NT2/D1 (cell line): ENCODE measurements at regions not wholly inside any gene's neighbourhood (a gene's known extent, or its start where the extent isn't known, plus 50 kb on each side); places are given as distances from the start of the nearest gene placed in this dataset.

Source experiments
- DNase-seq: peaks from one replicate; pipeline ENCODE4 v3.0.0-alpha.2; 2011; ENCODE audit warnings: low read depth, low spot score
- H3K27me3 ChIP-seq: 2 replicates; pipeline ENCODE4 v1.6.0; 2011; ENCODE audit warnings: mild to moderate bottlenecking; ENCODE audit not compliant: insufficient read length, insufficient read depth
- H3K36me3 ChIP-seq: 2 replicates; pipeline ENCODE4 v1.6.1; 2011; ENCODE audit warnings: mild to moderate bottlenecking, low read length, mixed read lengths; ENCODE audit not compliant: insufficient read depth, insufficient read length
- H3K4me1 ChIP-seq: 2 replicates; pipeline ENCODE4 v1.5.1; 2011; ENCODE audit not compliant: insufficient read depth, insufficient read length
- H3K4me3 ChIP-seq: 2 replicates; pipeline ENCODE4 v1.5.1; 2011; ENCODE audit warnings: low read depth; ENCODE audit not compliant: insufficient read length
- H3K9ac ChIP-seq: 2 replicates; pipeline ENCODE4 v1.6.0; 2011; ENCODE audit warnings: low read depth; ENCODE audit not compliant: insufficient read length
- H3K9me3 ChIP-seq: 2 replicates; pipeline ENCODE4 v1.5.1; 2011; ENCODE audit warnings: mild to moderate bottlenecking, low read length; ENCODE audit not compliant: insufficient read depth
- SUZ12 ChIP-seq: IDR thresholded peaks from 2 replicates; pipeline ENCODE4 v1.6.1; 2011; ENCODE audit not compliant: insufficient read length, insufficient read depth; ENCODE audit errors: extremely low read depth
- YY1 ChIP-seq: IDR thresholded peaks from 2 replicates; pipeline ENCODE4 v1.6.1; 2011; ENCODE audit not compliant: insufficient read length, insufficient read depth
- ZNF274 ChIP-seq: IDR thresholded peaks from 2 replicates; pipeline ENCODE4 v1.6.1; 2011; ENCODE audit warnings: mild to moderate bottlenecking, low read depth, low read length

DNA sequence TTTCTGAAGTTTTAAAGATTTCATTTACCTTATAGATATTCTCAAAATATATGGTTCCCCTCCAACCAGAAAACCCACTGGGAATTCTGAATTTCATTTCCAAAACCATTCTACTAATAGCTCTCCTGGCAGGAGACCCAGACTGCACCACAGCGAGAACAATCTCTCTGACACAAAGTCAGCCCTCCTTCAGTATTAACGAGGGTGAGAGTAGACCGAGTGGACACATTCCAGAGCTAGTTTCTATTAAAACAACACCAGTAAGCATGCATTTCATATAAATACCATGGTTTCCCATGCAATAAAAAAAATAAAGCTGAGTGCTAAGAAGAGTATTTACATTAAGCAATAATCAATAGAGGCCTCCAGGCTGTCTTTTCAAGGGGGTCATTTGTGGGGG, 899.6 kb upstream of the SLC35B3 start:
- Histone ChIP-seq H3K4me3 (no peak overlapping the region), H3K9ac (no peak overlapping the region), H3K4me1 (no peaks in the 10 kb centered on the region), H3K27me3 (no peaks in the 10 kb centered on the region), H3K9me3 (no peaks in the 10 kb centered on the region), H3K36me3 (no peaks in the 10 kb centered on the region)
- TF ChIP-seq YY1 (no peak), ZNF274 (no peak), SUZ12 (no peak)
- no peak for DNase-seq

DNA sequence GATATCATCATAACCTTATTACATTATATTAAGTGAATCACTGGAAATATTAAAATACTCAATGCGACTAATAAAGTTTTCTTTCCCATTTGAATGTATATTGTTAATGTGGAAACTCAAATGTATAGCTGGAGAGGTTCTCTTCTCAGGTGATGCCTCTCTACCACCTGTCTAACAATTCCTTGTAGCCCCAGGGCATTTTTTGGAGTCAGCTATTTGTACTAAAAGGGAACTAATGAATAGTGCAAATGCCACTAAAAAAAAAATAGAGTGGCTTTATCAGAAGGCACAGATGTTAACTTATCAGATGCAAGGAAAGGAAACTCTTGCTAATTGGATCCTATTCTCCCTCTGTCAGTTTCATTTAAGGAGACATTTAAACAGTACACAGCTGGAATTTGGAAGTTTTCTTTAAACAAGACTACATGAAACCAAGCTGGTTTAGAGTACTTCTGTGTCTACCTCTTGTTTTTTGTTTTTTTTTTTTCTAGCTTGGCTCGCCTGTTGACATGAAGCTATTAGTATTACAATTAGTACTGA, 897.0 kb upstream of the SLC35B3 start:
- TF ChIP-seq SUZ12 (no peak), ZNF274 (no peak)
- no peak overlapping the region for H3K9ac ChIP-seq
- DNase-seq: no peak
- no peaks in the 10 kb centered on the region for H3K36me3 ChIP-seq
- no peaks in the 10 kb centered on the region for H3K27me3 ChIP-seq
- H3K4me3 ChIP-seq: no peak overlapping the region
- H3K9me3 ChIP-seq: no peaks in the 10 kb centered on the region
- no peaks in the 10 kb centered on the region for H3K4me1 ChIP-seq

GRCh38 chr6:9316831-9317230, 881.5 kb upstream of the SLC35B3 start:
- no peaks in the 10 kb centered on the region for H3K36me3 ChIP-seq
- no peak overlapping the region for H3K4me3 ChIP-seq
- no peaks in the 10 kb centered on the region for H3K9me3 ChIP-seq
- TF ChIP-seq YY1 (no peak), ZNF274 (no peak), SUZ12 (no peak)
- no peaks in the 10 kb centered on the region for H3K27me3 ChIP-seq
- DNase-seq: no peak
- no peak overlapping the region for H3K9ac ChIP-seq
- no peaks in the 10 kb centered on the region for H3K4me1 ChIP-seq

GRCh38 chr6:9315966-9316650, 880.8 kb upstream of the SLC35B3 start:
- Histone ChIP-seq H3K4me3 (no peak overlapping the region), H3K27me3 (no peaks in the 10 kb centered on the region), H3K4me1 (no peaks in the 10 kb centered on the region), H3K9ac (no peak overlapping the region), H3K36me3 (no peaks in the 10 kb centered on the region), H3K9me3 (no peaks in the 10 kb centered on the region)
- no peak for TF ChIP-seq SUZ12
- TF ChIP-seq YY1: no peak
- TF ChIP-seq ZNF274: no peak
- no peak for DNase-seq

DNA sequence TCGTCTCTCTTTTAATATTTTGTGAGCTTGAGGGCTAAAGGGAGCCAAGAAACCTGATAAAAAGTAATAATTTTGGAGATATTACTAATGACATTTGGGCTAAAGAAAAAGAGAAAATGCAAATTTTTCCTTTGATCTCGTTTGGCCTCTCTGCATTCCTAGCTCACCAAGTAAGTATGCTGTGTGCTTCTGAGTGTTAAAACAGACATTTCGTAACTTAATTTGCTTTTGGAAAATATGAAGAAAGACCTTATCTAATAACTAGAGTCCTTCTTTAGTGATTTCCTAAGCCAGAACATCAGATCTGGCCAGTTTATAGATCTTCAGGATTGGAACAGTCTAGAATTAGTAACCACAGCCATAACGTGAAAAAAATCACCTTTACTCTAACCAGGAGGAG, 872.9 kb upstream of the SLC35B3 start:
- no peaks in the 10 kb centered on the region for H3K4me1 ChIP-seq
- TF ChIP-seq YY1: no peak
- no peak overlapping the region for H3K9ac ChIP-seq
- no peak overlapping the region for H3K4me3 ChIP-seq
- no peak for DNase-seq
- no peaks in the 10 kb centered on the region for H3K9me3 ChIP-seq
- no peaks in the 10 kb centered on the region for H3K36me3 ChIP-seq
- no peaks in the 10 kb centered on the region for H3K27me3 ChIP-seq

- DNase-seq: no peak
- TF ChIP-seq SUZ12 (no peak), ZNF274 (no peak)
- Histone ChIP-seq H3K27me3 (no peaks in the 10 kb centered on the region), H3K9ac (no peak overlapping the region), H3K4me3 (no peak overlapping the region), H3K4me1 (no peaks in the 10 kb centered on the region), H3K36me3 (no peaks in the 10 kb centered on the region), H3K9me3 (no peaks in the 10 kb centered on the region)
Measured at GRCh38 chr6:9307786-9308185, 872.4 kb upstream of the SLC35B3 start.

DNA sequence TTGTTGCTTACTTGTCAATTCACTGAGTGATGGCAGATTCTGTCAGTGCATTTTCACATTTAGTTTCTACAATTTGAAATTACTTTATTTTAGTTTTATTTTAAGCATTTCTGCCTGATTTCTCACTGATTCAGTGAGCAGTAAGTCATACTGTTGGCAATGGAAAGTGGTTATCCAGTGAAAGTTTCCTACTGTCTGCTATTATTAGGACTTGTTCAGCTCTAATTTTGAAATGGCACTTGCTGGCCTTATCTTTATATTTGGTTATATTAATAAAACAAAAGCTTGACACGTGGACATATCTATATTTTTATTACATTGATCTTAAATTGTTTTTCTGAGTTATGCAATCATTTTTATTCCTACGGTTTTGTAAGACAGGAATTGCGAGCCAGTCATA, 871.8 kb upstream of the SLC35B3 start:
- no peak for DNase-seq
- Histone ChIP-seq H3K27me3 (no peaks in the 10 kb centered on the region), H3K36me3 (no peaks in the 10 kb centered on the region), H3K9ac (no peak overlapping the region), H3K4me1 (no peaks in the 10 kb centered on the region), H3K9me3 (no peaks in the 10 kb centered on the region), H3K4me3 (no peak overlapping the region)
- no peak for TF ChIP-seq YY1
- TF ChIP-seq SUZ12: no peak

DNA sequence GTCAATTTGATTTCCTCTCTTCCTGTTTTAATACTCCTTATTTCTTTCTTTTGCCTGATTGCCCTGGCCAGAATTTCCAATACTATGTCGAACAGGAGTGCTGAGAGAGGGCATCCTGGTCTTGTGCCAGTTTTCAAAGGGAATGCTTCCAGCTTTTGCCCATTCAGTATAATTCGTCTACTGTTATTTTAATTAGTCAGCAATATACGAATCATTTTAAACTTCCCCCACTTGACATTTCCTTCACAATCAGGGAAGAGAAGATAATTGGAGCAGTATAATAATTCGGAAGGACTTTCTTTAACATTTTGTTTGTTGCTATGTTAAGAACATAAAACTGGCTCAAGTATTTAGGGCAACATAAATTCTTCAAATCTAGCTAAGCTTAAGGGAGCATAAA, 860.3 kb upstream of the SLC35B3 start:
- Histone ChIP-seq H3K27me3 (no peaks in the 10 kb centered on the region), H3K4me3 (no peak overlapping the region), H3K4me1 (no peaks in the 10 kb centered on the region), H3K9ac (no peak overlapping the region), H3K9me3 (no peaks in the 10 kb centered on the region), H3K36me3 (no peaks in the 10 kb centered on the region)
- DNase-seq: no peak
- TF ChIP-seq SUZ12 (no peak), ZNF274 (no peak), YY1 (no peak)
